Smooth muscle cell (in vitro differentiated cells): ENCODE measurements at regions not wholly inside any gene's neighbourhood (a gene's known extent, or its start where the extent isn't known, plus 50 kb on each side); places are given as distances from the start of the nearest gene placed in this dataset.

Experiments used
- DNase-seq: peaks from one replicate; lab custom pipeline; 2025; ENCODE audit not compliant: unreplicated experiment; lab: John Stamatoyannopoulos, UW
- H2AFZ ChIP-seq: fragments of 200-600 bp; sonication (generic); 2 replicates; pipeline ENCODE4 v1.6.0; 2016; ENCODE audit warnings: antibody characterized with exemption, low read depth, mild to moderate bottlenecking
- H3F3A ChIP-seq: fragments of 200-600 bp; sonication (generic); 2 replicates; pipeline ENCODE4 v1.6.0; 2017; ENCODE audit warnings: antibody characterized with exemption, low read depth
- H3K27ac ChIP-seq: fragments of 200-600 bp; sonication (generic); 2 replicates; pipeline ENCODE4 v1.5.1; 2016; ENCODE audit warnings: low read depth, mild to moderate bottlenecking
- H3K27me3 ChIP-seq: fragments of 200-600 bp; sonication (generic); 2 replicates; pipeline ENCODE4 v1.6.1; 2016; ENCODE audit warnings: low read depth, mild to moderate bottlenecking
- H3K36me3 ChIP-seq: fragments of 200-600 bp; sonication (generic); 2 replicates; pipeline ENCODE4 v1.5.1; 2016; ENCODE audit warnings: low read depth
- H3K4me1 ChIP-seq: fragments of 200-600 bp; sonication (generic); 2 replicates; pipeline ENCODE4 v1.5.1; 2016; ENCODE audit warnings: low read depth
- H3K4me2 ChIP-seq: fragments of 200-600 bp; sonication (generic); 2 replicates; pipeline ENCODE4 v1.6.0; 2016; ENCODE audit warnings: mild to moderate bottlenecking
- H3K4me3 ChIP-seq: fragments of 200-600 bp; sonication (generic); 2 replicates; pipeline ENCODE4 v1.5.1; 2016; ENCODE audit warnings: mild to moderate bottlenecking
- H3K79me2 ChIP-seq: fragments of 200-600 bp; sonication (generic); 2 replicates; pipeline ENCODE4 v1.6.0; 2016; ENCODE audit warnings: low read depth, mild to moderate bottlenecking
- H3K9ac ChIP-seq: fragments of 200-600 bp; sonication (generic); 2 replicates; pipeline ENCODE4 v1.6.0; 2016; ENCODE audit warnings: low read depth
- H3K9me3 ChIP-seq: fragments of 200-600 bp; sonication (generic); replicated peaks from 2 replicates; pipeline ENCODE4 v1.5.1; 2016; ENCODE audit warnings: low read depth
- H4K20me1 ChIP-seq: fragments of 200-600 bp; sonication (generic); 2 replicates; pipeline ENCODE4 v1.6.0; 2016; ENCODE audit warnings: low read depth
- CTCF ChIP-seq: fragments of 200-600 bp; sonication (generic); IDR thresholded peaks from 2 replicates; pipeline ENCODE4 v1.5.1; 2017; ENCODE audit warnings: borderline replicate concordance, mild to moderate bottlenecking, antibody characterized with exemption; ENCODE audit not compliant: insufficient read depth, poor library complexity, severe bottlenecking
- WGBS: methylation state at CpG from one replicate; pipeline ENCODE4 v1.1.7; 2016; ENCODE audit warnings: low lambda C conversion rate; 5-methylcytosine and 5-hydroxymethylcytosine counted together

DNA sequence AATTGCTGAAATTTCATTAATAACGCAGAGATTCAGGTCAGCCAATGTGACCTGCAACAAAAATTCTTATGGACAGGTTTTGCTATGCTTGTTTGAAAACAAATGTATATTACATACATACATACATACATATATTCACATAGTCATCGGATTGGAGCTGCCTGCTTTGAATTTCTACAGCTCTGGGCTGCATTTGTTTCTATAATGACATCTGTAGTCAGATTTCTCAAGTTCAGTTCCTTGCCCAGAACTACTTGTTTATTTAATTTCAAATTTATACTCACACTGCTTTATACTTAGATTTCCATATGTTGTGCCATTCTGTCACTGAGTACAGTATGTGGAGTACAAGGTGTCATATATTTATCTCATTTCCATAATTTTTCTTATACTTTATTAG lies 2775.0 kb downstream of the PCDH9 start:
- Histone ChIP-seq H3F3A (peaks cover 3% of the 10 kb centered on the region), H3K79me2 (no peaks in the 10 kb centered on the region), H2AFZ (no peak overlapping the region), H3K36me3 (no peaks in the 10 kb centered on the region), H3K27me3 (peaks cover 13% of the 10 kb centered on the region), H3K4me1 (peaks cover 3% of the 10 kb centered on the region), H4K20me1 (no peaks in the 10 kb centered on the region), H3K9ac (no peak overlapping the region), H3K9me3 (no peaks in the 10 kb centered on the region), H3K4me2 (no peak overlapping the region), H3K4me3 (no peak overlapping the region), H3K27ac (no peak overlapping the region)
- WGBS: 85% methylated on average over 2 of the region's 2 CpGs
- no peak for DNase-seq
- no peak for TF ChIP-seq CTCF

GRCh38 chr13:64453831-64454230 lies 2776.3 kb downstream of the PCDH9 start:
- Histone ChIP-seq H3K79me2 (no peaks in the 10 kb centered on the region), H3K27me3 (peaks cover 13% of the 10 kb centered on the region), H3K9ac (no peak overlapping the region), H4K20me1 (no peaks in the 10 kb centered on the region), H3K9me3 (no peaks in the 10 kb centered on the region), H3K4me2 (no peak overlapping the region), H3K36me3 (no peaks in the 10 kb centered on the region), H2AFZ (peak overlapping the region; percentile 36), H3K4me3 (no peak overlapping the region), H3K4me1 (peaks cover 3% of the 10 kb centered on the region), H3F3A (peaks cover 3% of the 10 kb centered on the region), H3K27ac (no peak overlapping the region)
- WGBS: 79% methylated on average over 4 of the region's 4 CpGs
- TF ChIP-seq CTCF: no peak
- DNase-seq: no peak

DNA sequence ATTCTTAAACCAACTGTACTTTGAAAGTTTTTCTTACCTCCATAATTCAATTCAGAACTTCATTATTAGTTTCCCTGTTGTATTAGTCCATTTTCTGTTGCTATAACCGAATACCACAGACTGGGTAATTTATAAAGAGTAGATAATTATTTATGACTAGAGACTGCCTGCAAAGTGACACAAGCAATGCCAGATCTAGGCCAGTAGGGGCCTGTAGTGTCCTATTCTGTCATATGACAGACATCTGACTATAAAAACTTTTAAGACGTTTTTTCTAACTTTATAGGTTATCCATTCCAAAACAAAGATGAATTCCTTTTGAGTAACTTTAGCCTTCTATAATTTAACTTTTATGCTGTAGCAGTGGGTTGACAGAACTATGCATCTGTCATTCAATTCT lies 2783.8 kb downstream of the PCDH9 start:
- TF ChIP-seq CTCF: peak; percentile 36

GRCh38 chr13:64441740-64442139 lies 2788.4 kb downstream of the PCDH9 start:
- H3K9ac ChIP-seq: no peak overlapping the region
- DNase-seq: no peak
- H3K4me3 ChIP-seq: no peak overlapping the region
- H3K27ac ChIP-seq: no peak overlapping the region
- H3K79me2 ChIP-seq: no peaks in the 10 kb centered on the region
- no peaks in the 10 kb centered on the region for H3K27me3 ChIP-seq
- no peaks in the 10 kb centered on the region for H3K36me3 ChIP-seq
- H3F3A ChIP-seq: no peaks in the 10 kb centered on the region
- 88% methylated on average over 1 of the region's 1 CpG for WGBS
- TF ChIP-seq CTCF: no peak
- H3K9me3 ChIP-seq: no peaks in the 10 kb centered on the region
- no peaks in the 10 kb centered on the region for H4K20me1 ChIP-seq
- no peaks in the 10 kb centered on the region for H3K4me1 ChIP-seq
- no peak overlapping the region for H3K4me2 ChIP-seq
- H2AFZ ChIP-seq: no peak overlapping the region

More for the DNA sequence above, 2783.8 kb downstream of the PCDH9 start:
- H3K9me3 ChIP-seq: no peaks in the 10 kb centered on the region
- H3K36me3 ChIP-seq: no peaks in the 10 kb centered on the region
- H3K9ac ChIP-seq: no peak overlapping the region
- no peaks in the 10 kb centered on the region for H3F3A ChIP-seq
- no peak for DNase-seq
- no peak overlapping the region for H3K4me2 ChIP-seq
- no peak overlapping the region for H2AFZ ChIP-seq
- H3K4me1 ChIP-seq: no peaks in the 10 kb centered on the region
- H3K27me3 ChIP-seq: no peaks in the 10 kb centered on the region
- H3K4me3 ChIP-seq: no peak overlapping the region
- H4K20me1 ChIP-seq: no peaks in the 10 kb centered on the region
- no peak overlapping the region for H3K27ac ChIP-seq
- no peaks in the 10 kb centered on the region for H3K79me2 ChIP-seq
- WGBS: 40% methylated on average over 2 of the region's 2 CpGs
